ENCODE measurements at regions not wholly inside any gene's neighbourhood (a gene's known extent, or its start where the extent isn't known, plus 50 kb on each side); places are given as distances from the start of the nearest gene placed in this dataset.

DNA sequence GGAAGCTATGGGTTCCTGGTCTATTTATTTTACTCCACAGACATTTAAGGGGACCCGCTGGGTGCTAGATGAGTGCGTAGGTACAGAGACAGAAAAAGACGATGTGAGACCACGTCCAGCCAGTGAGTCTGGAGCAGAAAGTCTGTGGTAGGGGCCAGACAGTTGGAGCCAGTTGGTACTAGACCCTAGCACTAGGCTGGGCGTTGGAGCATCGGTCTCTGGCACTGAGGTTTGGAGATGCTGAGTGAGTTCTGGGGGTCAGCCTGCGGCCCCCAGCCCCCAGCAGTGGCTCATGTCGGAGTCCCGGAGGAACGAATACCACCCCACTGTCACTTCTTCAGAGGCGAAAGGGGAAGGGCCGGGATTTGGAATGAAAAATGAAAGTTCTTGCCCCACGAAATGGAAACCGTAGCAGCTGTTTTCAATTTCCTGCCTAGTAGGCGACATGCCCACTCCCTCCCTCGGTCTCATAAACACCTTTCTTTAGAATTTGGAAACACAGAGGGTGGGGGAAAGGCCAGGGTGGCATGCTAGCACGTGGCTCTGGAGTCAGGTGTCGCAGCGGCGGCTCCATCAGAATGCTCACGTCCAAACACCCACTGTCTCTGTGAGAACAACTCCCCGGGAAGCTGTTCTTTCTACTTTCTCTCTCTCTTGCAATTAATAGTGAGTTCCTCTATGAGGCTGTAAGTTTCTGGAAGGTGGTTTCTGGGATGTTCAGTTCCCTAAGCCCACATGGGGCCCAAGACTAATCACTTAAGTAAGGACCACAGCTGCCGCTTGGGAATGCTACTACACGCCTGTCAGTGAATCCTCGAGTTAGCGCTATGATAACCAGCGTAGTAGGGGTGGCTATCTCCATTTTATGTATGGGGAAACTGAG lies 96.8 kb downstream of the IRF8 start (continued):
- TF ChIP-seq MEF2A (IDR thresholded peaks at IDR 0.05; ENCODE audit: insufficient read depth, low read depth, low read length) = peak; percentile 41; the same call in 1 of the 2 replicates
- TF ChIP-seq NRF1 (conservative IDR thresholded peaks at IDR 0.05; ENCODE audit: low read depth, low read length) = no peak
- TF ChIP-seq NBN (IDR thresholded peaks at IDR 0.05) = no peak; the same call in 1 of the 2 replicates
- no peak for TF ChIP-seq ATF3 (IDR thresholded peaks at IDR 0.05; ENCODE audit: borderline replicate concordance, extremely low read depth, low read depth, low read length)
- no peak for TF ChIP-seq JUNB (IDR thresholded peaks at IDR 0.05)
- peak; percentile 15; the same call in 1 of the 2 replicates for TF ChIP-seq CBFB (IDR thresholded peaks at IDR 0.05; ENCODE audit: low read depth)
- no peak for TF ChIP-seq SMC3 (IDR thresholded peaks at IDR 0.05; ENCODE audit: borderline replicate concordance, low read length)
- TF ChIP-seq ESRRA (IDR thresholded peaks at IDR 0.05; ENCODE audit: low read length) = no peak
- TF ChIP-seq SP1 (IDR thresholded peaks at IDR 0.05; ENCODE audit: low read depth, low read length) = peak; percentile 20
- TF ChIP-seq GABPA (IDR thresholded peaks at IDR 0.05; ENCODE audit: low read depth) = no peak
- TF ChIP-seq EED (IDR thresholded peaks at IDR 0.05; ENCODE audit: low read depth) = peak; percentile 79
- no peak for TF ChIP-seq SUZ12 (IDR thresholded peaks at IDR 0.05; ENCODE audit: unreplicated experiment)
- no peak for TF ChIP-seq ZNF384 (IDR thresholded peaks at IDR 0.05; ENCODE audit: borderline replicate concordance, low read depth, low read length)
- TF ChIP-seq HDAC6 (IDR thresholded peaks at IDR 0.05; ENCODE audit: unreplicated experiment) = no peak
- TF ChIP-seq, protein P1, sequence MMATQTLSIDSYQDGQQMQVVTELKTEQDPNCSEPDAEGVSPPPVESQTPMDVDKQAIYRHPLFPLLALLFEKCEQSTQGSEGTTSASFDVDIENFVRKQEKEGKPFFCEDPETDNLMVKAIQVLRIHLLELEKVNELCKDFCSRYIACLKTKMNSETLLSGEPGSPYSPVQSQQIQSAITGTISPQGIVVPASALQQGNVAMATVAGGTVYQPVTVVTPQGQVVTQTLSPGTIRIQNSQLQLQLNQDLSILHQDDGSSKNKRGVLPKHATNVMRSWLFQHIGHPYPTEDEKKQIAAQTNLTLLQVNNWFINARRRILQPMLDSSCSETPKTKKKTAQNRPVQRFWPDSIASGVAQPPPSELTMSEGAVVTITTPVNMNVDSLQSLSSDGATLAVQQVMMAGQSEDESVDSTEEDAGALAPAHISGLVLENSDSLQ (IDR thresholded peaks at IDR 0.05) = peak; percentile 41; the same call in 1 of the 2 replicates
- 0 out of 2 replicates have a peak, but pooled peaks have one; percentile 62 for TF ChIP-seq WRNIP1 (IDR thresholded peaks at IDR 0.05; ENCODE audit: borderline replicate concordance, low read depth, low read length)
- TF ChIP-seq TAF1 (IDR thresholded peaks at IDR 0.05; ENCODE audit: borderline replicate concordance, low read depth, low read length) = peak; percentile 11; the same call in 1 of the 2 replicates
- TF ChIP-seq IKZF2 (IDR thresholded peaks at IDR 0.05) = peak; percentile 87
- TF ChIP-seq ZZZ3 (IDR thresholded peaks at IDR 0.05; ENCODE audit: control insufficient read depth, insufficient read length, low read depth) = no peak
- TF ChIP-seq MXI1 (IDR thresholded peaks at IDR 0.05; ENCODE audit: low read depth, low read length) = peak; percentile 78
- TF ChIP-seq HDGF (IDR thresholded peaks at IDR 0.05) = no peak
- TF ChIP-seq BCL3 (IDR thresholded peaks at IDR 0.05; ENCODE audit: borderline replicate concordance, insufficient read depth, low read depth, low read length, poor library complexity, severe bottlenecking) = no peak
- TF ChIP-seq SMAD1 (IDR thresholded peaks at IDR 0.05; ENCODE audit: low read depth, partially characterized antibody) = no peak
- no peak for TF ChIP-seq ATF7 (IDR thresholded peaks at IDR 0.05; ENCODE audit: low read depth)
- TF ChIP-seq STAT3 (IDR thresholded peaks at IDR 0.05; ENCODE audit: low read depth, low read length) = 0 out of 2 replicates have a peak, but pooled peaks have one; percentile 24
- no peak for TF ChIP-seq NKRF (conservative IDR thresholded peaks at IDR 0.05)
- TF ChIP-seq ZNF207 (IDR thresholded peaks at IDR 0.05; ENCODE audit: borderline replicate concordance) = no peak
- TF ChIP-seq LARP7 (IDR thresholded peaks at IDR 0.05) = no peak; the same call in 1 of the 2 replicates

All from GM12878 (cell line).